DOHH2 (cell line): ENCODE measurements at regions not wholly inside any gene's neighbourhood (a gene's known extent, or its start where the extent isn't known, plus 50 kb on each side); places are given as distances from the start of the nearest gene placed in this dataset.

Source experiments
- H3F3A ChIP-seq: fragments of 200-600 bp; sonication (generic), shearing (Covaris generic); 2 replicates; pipeline ENCODE4 v1.6.0; 2016; ENCODE audit warnings: antibody characterized with exemption, mild to moderate bottlenecking; ENCODE audit not compliant: control insufficient read depth, insufficient read depth
- H3K27ac ChIP-seq: fragments of 200-600 bp; sonication (generic); 2 replicates; pipeline ENCODE4 v1.5.1; 2014; ENCODE audit warnings: low read depth, mild to moderate bottlenecking, low read length, moderate library complexity
- H3K27me3 ChIP-seq: fragments of 200-600 bp; sonication (generic); 2 replicates; pipeline ENCODE4 v1.6.1; 2014; ENCODE audit warnings: mild to moderate bottlenecking, low read length, mixed read lengths; ENCODE audit not compliant: control insufficient read depth
- H3K36me3 ChIP-seq: fragments of 200-600 bp; sonication (generic); 2 replicates; pipeline ENCODE4 v1.6.1; 2014; ENCODE audit warnings: mild to moderate bottlenecking, low read length, moderate library complexity, mixed read lengths; ENCODE audit not compliant: control insufficient read depth
- H3K4me1 ChIP-seq: fragments of 200-600 bp; sonication (generic); 2 replicates; pipeline ENCODE4 v1.6.1; 2014; ENCODE audit warnings: mild to moderate bottlenecking, low read length, mixed read lengths; ENCODE audit not compliant: control insufficient read depth
- H3K4me2 ChIP-seq: fragments of 200-600 bp; sonication (generic); 2 replicates; pipeline ENCODE4 v1.6.0; 2014; ENCODE audit warnings: mild to moderate bottlenecking, low read length, moderate library complexity
- H3K4me3 ChIP-seq: fragments of 200-600 bp; sonication (generic); 2 replicates; pipeline ENCODE4 v1.5.1; 2014; ENCODE audit warnings: mild to moderate bottlenecking, low read length, mixed read lengths
- H3K79me2 ChIP-seq: fragments of 200-600 bp; sonication (generic); 2 replicates; pipeline ENCODE4 v1.6.1; 2014; ENCODE audit warnings: mild to moderate bottlenecking, low read length, mixed read lengths; ENCODE audit not compliant: control insufficient read depth
- H3K9me2 ChIP-seq: fragments of 200-600 bp; sonication (generic); replicated peaks from 2 replicates; pipeline ENCODE4 v1.6.1; 2014; ENCODE audit warnings: mild to moderate bottlenecking, low read length, mixed read lengths; ENCODE audit not compliant: control insufficient read depth
- H3K9me3 ChIP-seq: fragments of 200-600 bp; sonication (generic); 2 replicates; pipeline ENCODE4 v1.6.1; 2014; ENCODE audit warnings: antibody characterized with exemption, low read length, mixed read lengths; ENCODE audit not compliant: control insufficient read depth, insufficient read depth
- H4K20me1 ChIP-seq: fragments of 200-600 bp; sonication (generic); 2 replicates; pipeline ENCODE4 v1.6.0; 2014; ENCODE audit warnings: low read depth, mild to moderate bottlenecking, antibody characterized with exemption, low read length, moderate library complexity; ENCODE audit not compliant: control insufficient read depth, insufficient read depth
- CTCF ChIP-seq: fragments of 200-600 bp; sonication (generic); IDR thresholded peaks from one replicate; pipeline ENCODE4 v1.5.1; 2014; ENCODE audit warnings: antibody characterized with exemption, mild to moderate bottlenecking, low read depth, low read length; ENCODE audit not compliant: poor library complexity, severe bottlenecking
- EZH2phosphoT487 ChIP-seq: fragments of 200-600 bp; sonication (generic); IDR thresholded peaks from 2 replicates; pipeline ENCODE4 v1.6.1; 2017; ENCODE audit warnings: borderline replicate concordance, mild to moderate bottlenecking, antibody characterized with exemption, low read length, moderate library complexity, mixed read lengths

GRCh38 chr12:115840159-115840558 is 437.3 kb downstream of the MED13L start:
- no peaks in the 10 kb centered on the region for H3K4me1 ChIP-seq
- no peaks in the 10 kb centered on the region for H3K9me3 ChIP-seq
- H3K36me3 ChIP-seq = no peaks in the 10 kb centered on the region
- TF ChIP-seq EZH2phosphoT487 (no peak), CTCF (no peak)
- H3F3A ChIP-seq = no peaks in the 10 kb centered on the region
- H3K27ac ChIP-seq = no peak overlapping the region
- no peaks in the 10 kb centered on the region for H3K79me2 ChIP-seq
- no peaks in the 10 kb centered on the region for H4K20me1 ChIP-seq
- H3K4me3 ChIP-seq = no peak overlapping the region
- no peaks in the 10 kb centered on the region for H3K27me3 ChIP-seq
- H3K9me2 ChIP-seq = no peaks in the 10 kb centered on the region
- H3K4me2 ChIP-seq = no peak overlapping the region

- no peaks in the 10 kb centered on the region for H3F3A ChIP-seq
- no peak overlapping the region for H3K4me3 ChIP-seq
- H3K9me2 ChIP-seq = no peaks in the 10 kb centered on the region
- H3K9me3 ChIP-seq = no peaks in the 10 kb centered on the region
- no peaks in the 10 kb centered on the region for H3K4me1 ChIP-seq
- H3K4me2 ChIP-seq = no peak overlapping the region
- H3K27me3 ChIP-seq = no peaks in the 10 kb centered on the region
- no peaks in the 10 kb centered on the region for H4K20me1 ChIP-seq
- no peaks in the 10 kb centered on the region for H3K79me2 ChIP-seq
- no peak overlapping the region for H3K27ac ChIP-seq
- H3K36me3 ChIP-seq = no peaks in the 10 kb centered on the region
- TF ChIP-seq EZH2phosphoT487 = no peak
- TF ChIP-seq CTCF = no peak
These were observed 438.5 kb downstream of the MED13L start for GRCh38 chr12:115838952-115839351.

- H3K4me1 ChIP-seq = no peaks in the 10 kb centered on the region
- H3K9me2 ChIP-seq = no peaks in the 10 kb centered on the region
- H3K27me3 ChIP-seq = no peaks in the 10 kb centered on the region
- no peak overlapping the region for H3K27ac ChIP-seq
- no peaks in the 10 kb centered on the region for H3K9me3 ChIP-seq
- TF ChIP-seq CTCF = no peak
- no peak for TF ChIP-seq EZH2phosphoT487
- no peaks in the 10 kb centered on the region for H4K20me1 ChIP-seq
- no peaks in the 10 kb centered on the region for H3K36me3 ChIP-seq
- H3K4me2 ChIP-seq = no peak overlapping the region
- no peaks in the 10 kb centered on the region for H3F3A ChIP-seq
- H3K4me3 ChIP-seq = no peak overlapping the region
- no peaks in the 10 kb centered on the region for H3K79me2 ChIP-seq
These were observed 440.3 kb downstream of the MED13L start for GRCh38 chr12:115837220-115837619.

GRCh38 chr12:115835445-115835844 is 442.0 kb downstream of the MED13L start:
- no peaks in the 10 kb centered on the region for H3K4me1 ChIP-seq
- TF ChIP-seq CTCF (no peak), EZH2phosphoT487 (no peak)

More at GRCh38 chr12:115835445-115835844, 442.0 kb downstream of the MED13L start:
- H3K4me2 ChIP-seq = no peak overlapping the region
- H3K79me2 ChIP-seq = no peaks in the 10 kb centered on the region
- H3K4me3 ChIP-seq = no peak overlapping the region
- H3K9me2 ChIP-seq = no peaks in the 10 kb centered on the region
- no peaks in the 10 kb centered on the region for H3K27me3 ChIP-seq
- H3K27ac ChIP-seq = no peak overlapping the region
- H3F3A ChIP-seq = no peaks in the 10 kb centered on the region
- no peaks in the 10 kb centered on the region for H3K9me3 ChIP-seq
- no peaks in the 10 kb centered on the region for H3K36me3 ChIP-seq
- no peaks in the 10 kb centered on the region for H4K20me1 ChIP-seq
